Thyroid gland (tissue), 4 donors: ENCODE measurements at regions not wholly inside any gene's neighbourhood (a gene's known extent, or its start where the extent isn't known, plus 50 kb on each side); places are given as distances from the start of the nearest gene placed in this dataset.

Experiments used
- POLR2A ChIP-seq, 2 donors: fragments of 450-650 bp; IDR thresholded peaks; one replicate each; pipeline ENCODE4 v1.6.1; 2017; ENCODE audit warnings: antibody characterized with exemption in 2 of 2, mild to moderate bottlenecking in 2 of 2, moderate library complexity in 1 of 2
- TF ChIP-seq, protein P1 (sequence below), 6 experiments: fragments of 200-600 bp in 3 of 6; fragments of 450-650 bp in 3 of 6; sonication (generic) in 3 of 6; IDR thresholded peaks; one replicate each; pipeline ENCODE4 v1.5.1; 2016 to 2019; ENCODE audit warnings: antibody characterized with exemption in 6 of 6, mild to moderate bottlenecking in 2 of 6, inconsistent platforms in 1 of 6, moderate library complexity in 1 of 6

DNA sequence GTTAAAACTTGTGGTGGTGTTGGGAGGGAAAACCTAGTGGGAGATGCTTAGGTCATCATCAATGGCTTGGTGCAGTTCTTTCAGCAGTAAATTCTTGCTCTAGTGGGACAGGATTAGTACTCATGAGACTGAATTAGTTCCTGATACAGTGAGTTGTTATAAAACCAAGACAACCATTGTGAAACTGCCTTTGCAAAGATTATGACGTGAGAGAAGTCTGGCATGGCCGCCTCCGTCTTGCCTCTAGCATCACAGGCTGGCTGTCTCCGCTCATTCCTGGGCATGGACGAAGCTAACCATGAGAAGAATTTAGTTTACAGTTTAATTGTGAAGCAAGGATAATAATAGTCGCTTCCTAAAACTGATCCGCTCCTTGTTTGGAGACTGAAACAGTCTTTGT is 186.4 kb downstream of the KIF20B start:
- no peak for TF ChIP-seq POLR2A (IDR thresholded peaks at IDR 0.05)
- TF ChIP-seq, protein P1, sequence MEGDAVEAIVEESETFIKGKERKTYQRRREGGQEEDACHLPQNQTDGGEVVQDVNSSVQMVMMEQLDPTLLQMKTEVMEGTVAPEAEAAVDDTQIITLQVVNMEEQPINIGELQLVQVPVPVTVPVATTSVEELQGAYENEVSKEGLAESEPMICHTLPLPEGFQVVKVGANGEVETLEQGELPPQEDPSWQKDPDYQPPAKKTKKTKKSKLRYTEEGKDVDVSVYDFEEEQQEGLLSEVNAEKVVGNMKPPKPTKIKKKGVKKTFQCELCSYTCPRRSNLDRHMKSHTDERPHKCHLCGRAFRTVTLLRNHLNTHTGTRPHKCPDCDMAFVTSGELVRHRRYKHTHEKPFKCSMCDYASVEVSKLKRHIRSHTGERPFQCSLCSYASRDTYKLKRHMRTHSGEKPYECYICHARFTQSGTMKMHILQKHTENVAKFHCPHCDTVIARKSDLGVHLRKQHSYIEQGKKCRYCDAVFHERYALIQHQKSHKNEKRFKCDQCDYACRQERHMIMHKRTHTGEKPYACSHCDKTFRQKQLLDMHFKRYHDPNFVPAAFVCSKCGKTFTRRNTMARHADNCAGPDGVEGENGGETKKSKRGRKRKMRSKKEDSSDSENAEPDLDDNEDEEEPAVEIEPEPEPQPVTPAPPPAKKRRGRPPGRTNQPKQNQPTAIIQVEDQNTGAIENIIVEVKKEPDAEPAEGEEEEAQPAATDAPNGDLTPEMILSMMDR (IDR thresholded peaks at IDR 0.05), result no peak
